GM21515 (cell line): ENCODE measurements at regions not wholly inside any gene's neighbourhood (a gene's known extent, or its start where the extent isn't known, plus 50 kb on each side); places are given as distances from the start of the nearest gene placed in this dataset.

Experiments
- ATAC-seq: cut with Tn5 transposase; IDR thresholded peaks from one replicate; pipeline ENCODE4 v1.9.1; 2021; ENCODE audit not compliant: unreplicated experiment

GRCh38 chr10:3417096-3417495 is 244.5 kb upstream of the PITRM1 start:
- no peak for ATAC-seq

- no peak for ATAC-seq
Observed at GRCh38 chr10:3415878-3416605, 243.5 kb upstream of the PITRM1 start.

GRCh38 chr10:3415038-3415736 is 242.6 kb upstream of the PITRM1 start:
- ATAC-seq: no peak

GRCh38 chr10:3414667-3415023 is 242.1 kb upstream of the PITRM1 start:
- ATAC-seq: no peak

GRCh38 chr10:3413937-3414666 is 241.5 kb upstream of the PITRM1 start:
- no peak for ATAC-seq

GRCh38 chr10:3412646-3413045 is 240.1 kb upstream of the PITRM1 start:
- no peak for ATAC-seq

- ATAC-seq: no peak
Observed at GRCh38 chr10:3412071-3412582, 239.5 kb upstream of the PITRM1 start.

GRCh38 chr10:3411044-3411443 is 238.5 kb upstream of the PITRM1 start:
- no peak for ATAC-seq

- no peak for ATAC-seq
Observed at GRCh38 chr10:3409928-3410327, 237.3 kb upstream of the PITRM1 start.

GRCh38 chr10:3408603-3409365 is 236.2 kb upstream of the PITRM1 start:
- no peak for ATAC-seq

GRCh38 chr10:3407208-3407607 is 234.6 kb upstream of the PITRM1 start:
- ATAC-seq: no peak

GRCh38 chr10:3406556-3406955 is 234.0 kb upstream of the PITRM1 start:
- no peak for ATAC-seq

- ATAC-seq: no peak
Observed at GRCh38 chr10:3404381-3404780, 231.8 kb upstream of the PITRM1 start.

GRCh38 chr10:3402187-3402751 is 229.7 kb upstream of the PITRM1 start:
- no peak for ATAC-seq

- ATAC-seq: no peak
Observed at GRCh38 chr10:3401491-3401938, 228.9 kb upstream of the PITRM1 start.

GRCh38 chr10:3400348-3400747 is 227.8 kb upstream of the PITRM1 start:
- no peak for ATAC-seq

- no peak for ATAC-seq
Observed at GRCh38 chr10:3399756-3400155, 227.2 kb upstream of the PITRM1 start.

GRCh38 chr10:3398825-3399646 is 226.5 kb upstream of the PITRM1 start:
- ATAC-seq: no peak

- no peak for ATAC-seq
Observed at GRCh38 chr10:3397846-3398245, 225.3 kb upstream of the PITRM1 start.

GRCh38 chr10:3397231-3397630 is 224.6 kb upstream of the PITRM1 start:
- no peak for ATAC-seq
